A549 (cell line): ENCODE measurements at regions not wholly inside any gene's neighbourhood (a gene's known extent, or its start where the extent isn't known, plus 50 kb on each side); places are given as distances from the start of the nearest gene placed in this dataset.
A peak's percentile ranks its signal among the peaks of the same experiment; 100 is the strongest.
"Not testable (repeated sequence)": the region's sequence is repeated elsewhere in the genome, so short reads cannot be mapped to it uniquely, and the experiment has no call there.

Source experiments
- ATAC-seq, 2 experiments: fragments of 200-7000 bp in 1 of 2; fragments of >200 bp in 1 of 2; cut with Nextera tagmentation in 1 of 2; cut with Tn5 transposase in 1 of 2; 3 replicates each; pipeline versions ENCODE4 v1.8.0 to v1.9.1; 2018 to 2020; ENCODE audit warnings: mild to moderate bottlenecking in 1 of 2, moderate library complexity in 1 of 2
- CTCF ChIA-PET: fragments of 300-600 bp; sonication (Branson Sonifier 250); formaldehyde crosslinking; extraction: SDS; loops from one replicate; lab custom pipeline; 2021; ENCODE audit warnings: antibody characterized with exemption, inconsistent platforms; lab: Yijun Ruan, JAX
- POLR2A ChIA-PET: fragments of 350-600 bp; formaldehyde crosslinking; extraction: SDS; loops from one replicate; lab custom pipeline; 2021; ENCODE audit warnings: antibody characterized with exemption, inconsistent platforms; lab: Yijun Ruan, JAX
- DNase-seq, 2 experiments: peaks; one replicate each; pipeline versions ENCODE4 v3.0.0 to v3.0.0-alpha.2; 2011 to 2016; ENCODE audit warnings: low read depth in 1 of 2, low spot score in 1 of 2
- FAIRE-seq: peaks from 2 replicates; lab custom pipeline; 2011; peaks lifted over from hg19 to GRCh38; lab: Jason Lieb, UNC
- H3K27ac ChIP-seq, 2 experiments: fragments of >200 bp; sonication (Bioruptor Twin); formaldehyde crosslinking; 3 replicates each; pipeline ENCODE4 v1.5.1; 2016 to 2017
- H3K4me1 ChIP-seq: fragments of >200 bp; sonication (Bioruptor Twin); formaldehyde crosslinking; 3 replicates; pipeline ENCODE4 v1.6.1; 2016
- H3K4me2 ChIP-seq: fragments of >200 bp; sonication (Bioruptor Twin); formaldehyde crosslinking; 3 replicates; pipeline ENCODE4 v1.6.1; 2016
- H3K4me3 ChIP-seq: fragments of >200 bp; sonication (Bioruptor Twin); formaldehyde crosslinking; 3 replicates; pipeline ENCODE4 v1.5.1; 2016
- H3K9me3 ChIP-seq: fragments of >200 bp; sonication (Bioruptor Twin); formaldehyde crosslinking; 3 replicates; pipeline ENCODE4 v1.6.1; 2016
- CBX2 ChIP-seq: fragments of 200-600 bp; sonication (generic); IDR thresholded peaks from 2 replicates; pipeline ENCODE4 v1.6.1; 2016; ENCODE audit warnings: low read depth, mild to moderate bottlenecking, borderline replicate concordance
- EHF ChIP-seq: fragments of 250-450 bp; sonication (Bioruptor Pico); IDR thresholded peaks from 2 replicates; pipeline ENCODE4 v1.5.0; 2020; ENCODE audit warnings: mild to moderate bottlenecking
- EP300 ChIP-seq, 2 experiments: fragments of >200 bp; sonication (Bioruptor Twin); formaldehyde crosslinking; IDR thresholded peaks; 2 replicates in 1 of 2; 3 replicates in 1 of 2; pipeline ENCODE4 v1.6.1; 2016 to 2017
- FOSL2 ChIP-seq, 2 experiments: fragments of 450-650 bp in 1 of 2; fragments of >200 bp in 1 of 2; sonication (Bioruptor Twin) in 1 of 2; formaldehyde crosslinking; IDR thresholded peaks; 2 replicates each; pipeline versions ENCODE4 v1.5.0 to v1.6.1; 2016 to 2020; ENCODE audit warnings: mild to moderate bottlenecking in 1 of 2, moderate library complexity in 1 of 2
- POLR2A ChIP-seq: IDR thresholded peaks from 2 replicates; pipeline ENCODE4 v1.6.1; 2012; ENCODE audit warnings: mild to moderate bottlenecking, low read length
- RARB ChIP-seq: fragments of 250-450 bp; sonication (Bioruptor Pico); IDR thresholded peaks from 2 replicates; pipeline ENCODE4 v1.8.0; 2021; ENCODE audit warnings: mild to moderate bottlenecking, moderate library complexity
- RFX5 ChIP-seq: fragments of 450-650 bp; IDR thresholded peaks from 2 replicates; pipeline ENCODE4 v1.7.1; 2014; ENCODE audit warnings: antibody characterized with exemption, mild to moderate bottlenecking, moderate library complexity
- TFCP2L1 ChIP-seq: fragments of 250-450 bp; sonication (Bioruptor Pico); IDR thresholded peaks from 2 replicates; pipeline ENCODE4 v1.5.0; 2021; ENCODE audit warnings: mild to moderate bottlenecking
- TP53 ChIP-seq: fragments of 250-450 bp; sonication (Bioruptor Pico); IDR thresholded peaks from 2 replicates; pipeline ENCODE4 v1.5.0; 2021; ENCODE audit warnings: mild to moderate bottlenecking, moderate library complexity
- ZNF302 ChIP-seq: fragments of 250-450 bp; sonication (Bioruptor Pico); IDR thresholded peaks from 2 replicates; pipeline ENCODE4 v1.9.0; 2021; ENCODE audit warnings: inconsistent platforms, mild to moderate bottlenecking, moderate library complexity
- ZSCAN20 ChIP-seq: fragments of 250-450 bp; sonication (Bioruptor Pico); IDR thresholded peaks from 2 replicates; pipeline ENCODE4 v1.8.0; 2022; ENCODE audit warnings: mild to moderate bottlenecking, moderate library complexity
- WGBS: methylation state at CpG from one replicate; pipeline ENCODE4 v1.1.6; 2017; ENCODE audit errors: missing lambda C conversion rate; 5-methylcytosine and 5-hydroxymethylcytosine counted together
- TF ChIP-seq, protein P1 (sequence below): fragments of 150-350 bp; IDR thresholded peaks from 2 replicates; pipeline ENCODE4 v1.6.1; 2014; ENCODE audit warnings: low read depth, mild to moderate bottlenecking, low read length
- TF ChIP-seq, protein P2 (sequence below): fragments of 450-650 bp; IDR thresholded peaks from 2 replicates; pipeline ENCODE4 v1.6.1; 2014; ENCODE audit warnings: antibody characterized with exemption
- TF ChIP-seq, protein P3 (sequence below): IDR thresholded peaks from 2 replicates; pipeline ENCODE4 v1.6.1; 2012; ENCODE audit warnings: low read depth, borderline replicate concordance
- TF ChIP-seq, protein P4 (sequence below): IDR thresholded peaks from 2 replicates; pipeline ENCODE4 v1.6.1; 2012

DNA sequence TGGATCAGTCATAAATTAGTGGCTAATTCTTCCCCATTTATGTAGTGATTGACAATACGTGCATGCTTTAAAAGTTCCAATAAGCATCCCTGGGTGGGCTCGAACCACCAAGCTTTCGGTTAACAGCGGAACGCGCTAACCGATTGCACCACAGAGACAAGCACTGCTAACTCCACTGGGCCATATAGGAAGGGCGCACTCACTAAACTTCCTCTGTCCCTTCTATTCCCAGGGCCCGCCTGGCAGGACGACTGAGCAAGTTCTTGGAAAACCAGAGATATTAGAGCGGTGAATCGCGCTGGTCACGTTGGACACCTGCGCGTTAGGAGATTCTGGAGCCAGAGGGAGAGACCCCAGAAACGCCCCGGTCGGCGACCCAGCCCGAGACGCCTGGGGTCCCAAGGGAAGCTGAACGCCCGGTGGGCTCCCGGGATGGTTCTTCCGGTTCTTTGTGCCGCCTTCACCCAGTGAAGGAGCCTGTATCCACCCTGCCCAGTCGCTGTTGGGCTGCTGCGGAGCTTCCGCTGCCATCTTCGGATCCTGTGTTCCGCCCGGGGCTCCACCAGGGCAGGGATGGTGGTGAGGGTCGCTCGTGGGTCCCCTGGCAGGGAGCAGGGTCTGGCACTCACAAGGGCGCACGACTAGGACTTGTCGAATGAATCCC, 62.8 kb downstream of the PPIAL4A start:
- H3K4me1 ChIP-seq, DNase-seq, H3K4me2 ChIP-seq, H3K9me3 ChIP-seq, FAIRE-seq, POLR2A ChIA-PET, CTCF ChIA-PET, H3K27ac ChIP-seq, H3K4me3 ChIP-seq: not testable (repeated sequence)
- peak in 1 of 2 experiments; percentile 87; a peak in 4 of 6 replicates for ATAC-seq
- WGBS: 86% methylated on average over 22 of the region's 38 CpGs

DNA sequence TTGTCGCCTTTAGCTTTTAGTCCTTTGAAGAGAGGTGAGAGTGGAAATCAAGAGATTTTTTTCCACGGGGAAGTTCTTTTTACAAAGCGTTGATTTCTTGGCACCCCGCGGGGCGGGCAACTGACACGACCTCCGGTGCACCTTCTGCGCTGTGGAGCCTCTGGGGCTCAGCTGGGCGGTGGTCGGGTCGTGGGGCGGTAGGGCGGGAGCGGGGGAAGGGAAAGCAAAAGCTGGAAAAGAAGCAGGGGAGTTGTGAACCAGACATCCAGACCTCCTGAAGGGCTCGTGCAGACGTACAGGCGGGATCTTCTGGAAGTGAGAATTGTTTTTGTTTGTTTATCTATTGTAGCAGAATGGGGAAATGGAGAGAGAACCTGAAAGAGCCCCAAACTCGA, 63.3 kb downstream of the PPIAL4A start:
- H3K4me3 ChIP-seq, H3K9me3 ChIP-seq, FAIRE-seq, DNase-seq, POLR2A ChIA-PET, ATAC-seq, CTCF ChIA-PET, H3K4me2 ChIP-seq, H3K4me1 ChIP-seq, H3K27ac ChIP-seq: not testable (repeated sequence)
- WGBS: 51% methylated on average over 11 of the region's 19 CpGs

DNA sequence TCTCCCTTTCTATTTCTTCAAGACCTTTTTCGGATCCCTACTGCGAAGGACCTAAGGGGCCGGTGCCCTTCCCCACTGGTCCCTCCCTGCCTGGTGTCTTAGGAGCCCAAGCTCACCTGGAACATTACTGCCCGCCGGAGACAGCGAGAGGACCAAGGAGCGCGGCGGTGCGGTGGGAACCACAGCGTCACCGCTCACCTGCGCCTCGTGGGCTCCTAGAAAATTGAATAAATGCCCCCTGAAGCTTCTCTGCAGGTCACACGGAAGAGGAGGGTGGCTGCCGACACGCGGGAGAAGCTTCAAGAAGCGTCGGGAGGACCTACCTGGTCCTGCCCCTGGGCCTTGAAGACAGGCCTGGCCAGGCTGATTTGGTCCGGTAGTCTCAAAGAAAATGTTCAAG, 65.2 kb downstream of the PPIAL4A start:
- no peaks in the 10 kb centered on the region for H3K4me1 ChIP-seq
- TF ChIP-seq EHF (CRISPR knock-in tag): no peak
- TF ChIP-seq, protein P1, sequence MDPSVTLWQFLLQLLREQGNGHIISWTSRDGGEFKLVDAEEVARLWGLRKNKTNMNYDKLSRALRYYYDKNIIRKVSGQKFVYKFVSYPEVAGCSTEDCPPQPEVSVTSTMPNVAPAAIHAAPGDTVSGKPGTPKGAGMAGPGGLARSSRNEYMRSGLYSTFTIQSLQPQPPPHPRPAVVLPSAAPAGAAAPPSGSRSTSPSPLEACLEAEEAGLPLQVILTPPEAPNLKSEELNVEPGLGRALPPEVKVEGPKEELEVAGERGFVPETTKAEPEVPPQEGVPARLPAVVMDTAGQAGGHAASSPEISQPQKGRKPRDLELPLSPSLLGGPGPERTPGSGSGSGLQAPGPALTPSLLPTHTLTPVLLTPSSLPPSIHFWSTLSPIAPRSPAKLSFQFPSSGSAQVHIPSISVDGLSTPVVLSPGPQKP: no peak
- TF ChIP-seq RARB (CRISPR knock-in tag): no peak
- no peak for TF ChIP-seq ZNF302 (CRISPR knock-in tag)
- TF ChIP-seq FOSL2 (IDR thresholded peaks at IDR 0.05): no peak
- no peak for TF ChIP-seq FOSL2 (CRISPR knock-in tag; IDR thresholded peaks at IDR 0.05)
- no peak for TF ChIP-seq EP300 (IDR thresholded peaks at IDR 0.05)
- no peak for TF ChIP-seq TFCP2L1 (CRISPR knock-in tag)
- TF ChIP-seq RFX5: no peak
- TF ChIP-seq, protein P2, sequence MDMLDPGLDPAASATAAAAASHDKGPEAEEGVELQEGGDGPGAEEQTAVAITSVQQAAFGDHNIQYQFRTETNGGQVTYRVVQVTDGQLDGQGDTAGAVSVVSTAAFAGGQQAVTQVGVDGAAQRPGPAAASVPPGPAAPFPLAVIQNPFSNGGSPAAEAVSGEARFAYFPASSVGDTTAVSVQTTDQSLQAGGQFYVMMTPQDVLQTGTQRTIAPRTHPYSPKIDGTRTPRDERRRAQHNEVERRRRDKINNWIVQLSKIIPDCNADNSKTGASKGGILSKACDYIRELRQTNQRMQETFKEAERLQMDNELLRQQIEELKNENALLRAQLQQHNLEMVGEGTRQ: no peak
- TF ChIP-seq, protein P3, sequence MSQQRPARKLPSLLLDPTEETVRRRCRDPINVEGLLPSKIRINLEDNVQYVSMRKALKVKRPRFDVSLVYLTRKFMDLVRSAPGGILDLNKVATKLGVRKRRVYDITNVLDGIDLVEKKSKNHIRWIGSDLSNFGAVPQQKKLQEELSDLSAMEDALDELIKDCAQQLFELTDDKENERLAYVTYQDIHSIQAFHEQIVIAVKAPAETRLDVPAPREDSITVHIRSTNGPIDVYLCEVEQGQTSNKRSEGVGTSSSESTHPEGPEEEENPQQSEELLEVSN: no peak
- TF ChIP-seq CBX2: no peak
- TF ChIP-seq, protein P4, sequence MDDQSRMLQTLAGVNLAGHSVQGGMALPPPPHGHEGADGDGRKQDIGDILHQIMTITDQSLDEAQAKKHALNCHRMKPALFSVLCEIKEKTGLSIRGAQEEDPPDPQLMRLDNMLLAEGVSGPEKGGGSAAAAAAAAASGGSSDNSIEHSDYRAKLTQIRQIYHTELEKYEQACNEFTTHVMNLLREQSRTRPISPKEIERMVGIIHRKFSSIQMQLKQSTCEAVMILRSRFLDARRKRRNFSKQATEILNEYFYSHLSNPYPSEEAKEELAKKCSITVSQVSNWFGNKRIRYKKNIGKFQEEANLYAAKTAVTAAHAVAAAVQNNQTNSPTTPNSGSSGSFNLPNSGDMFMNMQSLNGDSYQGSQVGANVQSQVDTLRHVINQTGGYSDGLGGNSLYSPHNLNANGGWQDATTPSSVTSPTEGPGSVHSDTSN: no peak
- no peak for TF ChIP-seq ZSCAN20
- TF ChIP-seq TP53: no peak
- no peak for TF ChIP-seq POLR2A
- ChIA-PET POLR2A (no interaction called here), CTCF (no interaction called here)
- no peak overlapping the region for H3K4me3 ChIP-seq
- FAIRE-seq: no peak
- H3K27ac ChIP-seq: no peak overlapping the region
- DNase-seq: no peak
- ATAC-seq: no peak
- 80% methylated on average over 4 of the region's 21 CpGs for WGBS
- no peaks in the 10 kb centered on the region for H3K9me3 ChIP-seq
- no peak overlapping the region for H3K4me2 ChIP-seq

DNA sequence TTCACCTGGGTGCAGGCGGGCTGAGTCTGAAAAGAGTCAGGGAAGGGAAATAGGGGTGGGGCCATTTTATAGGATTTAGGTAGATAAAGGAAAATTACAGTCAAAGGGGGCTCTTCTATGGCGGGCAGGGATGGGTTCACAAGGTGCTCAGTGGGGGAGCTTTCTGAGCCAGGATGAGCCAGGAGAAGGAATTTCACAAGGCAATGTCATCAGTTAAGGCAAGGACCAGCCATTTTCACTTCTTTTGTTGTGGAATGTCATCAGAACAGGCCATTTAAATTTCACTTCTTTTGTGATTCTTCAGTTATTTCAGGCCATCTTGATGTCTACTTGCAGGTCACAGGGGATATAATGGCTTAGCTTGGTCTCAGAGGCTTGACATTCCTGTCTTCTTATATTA, 66.4 kb downstream of the PPIAL4A start:
- H3K9me3 ChIP-seq, FAIRE-seq, H3K27ac ChIP-seq, DNase-seq, POLR2A ChIA-PET, CTCF ChIA-PET, H3K4me2 ChIP-seq, H3K4me3 ChIP-seq, H3K4me1 ChIP-seq, ATAC-seq: not testable (repeated sequence)
- WGBS: 51% methylated on average over 2 of the region's 2 CpGs

DNA sequence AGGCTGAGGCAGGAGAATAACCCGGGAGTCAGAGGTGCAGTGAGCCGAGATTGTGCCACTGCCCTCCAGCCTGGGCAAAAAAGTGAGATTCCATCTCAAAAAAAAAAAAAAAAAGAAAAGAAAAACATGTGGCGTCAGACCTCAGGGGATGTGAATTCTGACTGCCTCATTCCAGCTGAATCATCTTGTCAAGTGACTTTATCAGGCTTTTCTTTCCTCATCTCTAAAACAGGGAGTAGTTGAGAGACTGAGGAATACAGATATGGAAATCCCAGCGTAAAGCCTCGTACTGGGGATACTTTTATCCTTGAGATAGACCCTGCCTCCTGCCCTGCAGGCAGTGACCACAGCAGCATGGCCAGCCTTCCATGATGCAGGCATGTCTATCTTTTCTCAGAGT, 76.4 kb downstream of the PPIAL4A start:
- ATAC-seq, CTCF ChIA-PET, H3K4me3 ChIP-seq, H3K27ac ChIP-seq, FAIRE-seq, DNase-seq, POLR2A ChIA-PET, H3K4me2 ChIP-seq, H3K4me1 ChIP-seq, H3K9me3 ChIP-seq: not testable (repeated sequence)
- WGBS: 83% methylated on average over 1 of the region's 5 CpGs

DNA sequence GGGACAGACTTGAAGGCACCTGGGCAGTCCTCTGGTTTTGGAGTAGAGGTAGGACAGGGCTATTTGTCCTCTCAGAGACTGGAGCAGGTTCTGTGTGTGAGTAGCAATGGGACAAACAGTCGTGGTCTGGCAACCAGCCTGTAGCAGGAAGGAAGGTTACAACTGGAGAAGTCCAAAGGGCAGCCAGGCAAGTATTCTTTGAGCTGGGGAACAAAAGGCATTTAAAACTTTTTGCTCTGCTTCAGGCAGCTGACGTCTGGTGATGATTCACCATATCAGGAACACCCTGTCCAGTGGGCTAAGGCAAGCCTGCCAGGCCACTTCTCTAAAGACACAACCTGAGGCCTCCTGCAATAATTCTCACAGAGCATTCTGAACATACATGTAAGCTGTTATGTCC, 83.3 kb downstream of the PPIAL4A start:
- FAIRE-seq, H3K27ac ChIP-seq, H3K9me3 ChIP-seq, POLR2A ChIA-PET, CTCF ChIA-PET, H3K4me3 ChIP-seq, H3K4me2 ChIP-seq, H3K4me1 ChIP-seq: not testable (repeated sequence)
- 0% methylated on average over 1 of the region's 2 CpGs for WGBS
- DNase-seq: peak in 1 of 2 experiments; percentile 17
- peak; percentile 76 to 82; a peak in 5 of 6 replicates for ATAC-seq

DNA sequence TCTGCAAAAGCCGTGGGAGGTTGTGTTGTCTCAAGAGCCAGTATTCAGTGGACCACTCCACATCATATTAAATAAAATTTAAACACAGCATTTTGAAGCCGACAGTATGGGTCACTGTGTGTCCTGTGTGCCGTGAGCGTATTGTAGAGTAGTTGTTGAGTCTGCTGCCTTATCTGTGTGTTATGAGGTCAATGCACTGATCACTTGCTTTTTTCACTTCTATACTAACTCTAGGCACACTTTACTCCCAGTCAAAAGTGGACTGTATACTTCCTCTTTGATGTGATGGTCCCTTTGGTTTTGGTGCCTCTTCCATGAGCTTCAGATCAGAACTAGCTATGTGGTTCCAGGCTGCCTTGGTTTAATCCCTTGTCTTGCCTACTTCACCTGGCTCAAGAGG, 84.3 kb downstream of the PPIAL4A start:
- ATAC-seq, DNase-seq, H3K4me1 ChIP-seq, H3K27ac ChIP-seq, H3K9me3 ChIP-seq, CTCF ChIA-PET, H3K4me2 ChIP-seq, POLR2A ChIA-PET, H3K4me3 ChIP-seq, FAIRE-seq: not testable (repeated sequence)
- 79% methylated on average over 4 of the region's 4 CpGs for WGBS
